Endodermal cell (in vitro differentiated cells): ENCODE measurements at regions not wholly inside any gene's neighbourhood (a gene's known extent, or its start where the extent isn't known, plus 50 kb on each side); places are given as distances from the start of the nearest gene placed in this dataset.

ENCODE experiments used
- DNase-seq: peaks from one replicate; pipeline ENCODE4 v3.0.0-alpha.2; 2017
- H3K27ac ChIP-seq: 2 replicates; pipeline ENCODE4 v1.5.1; 2013; ENCODE audit warnings: mild to moderate bottlenecking, low read depth, low read length, moderate library complexity
- H3K27me3 ChIP-seq: 2 replicates; pipeline ENCODE4 v1.6.1; 2013; ENCODE audit warnings: mild to moderate bottlenecking, low read length, moderate library complexity; ENCODE audit not compliant: insufficient read depth, control insufficient read depth, poor library complexity, severe bottlenecking
- H3K36me3 ChIP-seq: 2 replicates; pipeline ENCODE4 v1.7.0; 2013; ENCODE audit warnings: mild to moderate bottlenecking, low read length, moderate library complexity; ENCODE audit not compliant: control insufficient read depth, insufficient read depth
- H3K4me1 ChIP-seq: one replicate; pipeline ENCODE4 v1.7.0; 2013; ENCODE audit warnings: low read length; ENCODE audit not compliant: control insufficient read depth, insufficient read depth
- H3K4me3 ChIP-seq: 2 replicates; pipeline ENCODE4 v1.5.1; 2013; ENCODE audit warnings: mild to moderate bottlenecking, low read length, moderate library complexity
- H3K9ac ChIP-seq: 2 replicates; pipeline ENCODE4 v1.6.1; 2013; ENCODE audit warnings: mild to moderate bottlenecking, low read length, moderate library complexity; ENCODE audit not compliant: poor library complexity, severe bottlenecking; ENCODE audit errors: extremely low read depth
- H3K9me3 ChIP-seq: 2 replicates; pipeline ENCODE4 v1.6.1; 2013; ENCODE audit warnings: mild to moderate bottlenecking, low read length, moderate library complexity; ENCODE audit not compliant: control insufficient read depth
- H3K27ac Mint-ChIP-seq: 2 replicates; pipeline ENCODE4 v1.8.0; 2020; ENCODE audit warnings: mixed read lengths
- H3K27me3 Mint-ChIP-seq: 2 replicates; pipeline ENCODE4 v1.8.0; 2021; ENCODE audit warnings: mild to moderate bottlenecking, mixed read lengths; ENCODE audit not compliant: insufficient read depth
- H3K36me3 Mint-ChIP-seq: 2 replicates; pipeline ENCODE4 v1.8.0; 2020; ENCODE audit warnings: low read depth, mixed read lengths
- H3K4me1 Mint-ChIP-seq: 2 replicates; pipeline ENCODE4 v1.8.0; 2020; ENCODE audit warnings: mixed read lengths
- H3K4me3 Mint-ChIP-seq: 2 replicates; pipeline ENCODE4 v1.8.0; 2020; ENCODE audit warnings: mild to moderate bottlenecking, moderate library complexity, mixed read lengths
- H3K9me3 Mint-ChIP-seq: 2 replicates; pipeline ENCODE4 v1.8.0; 2020; ENCODE audit warnings: mild to moderate bottlenecking, mixed read lengths
- WGBS, 2 experiments: methylation state at CpG; one replicate each; pipeline versions ENCODE4 v1.1.5 to v1.1.7; 2013; ENCODE audit warnings: missing lambda C conversion rate in 2 of 2, mixed read lengths in 1 of 2; ENCODE audit not compliant: insufficient coverage in 1 of 2, insufficient read length in 1 of 2; 5-methylcytosine and 5-hydroxymethylcytosine counted together
- TF ChIP-seq, protein P1 (sequence below): fragments of 200-600 bp; sonication (generic); conservative IDR thresholded peaks from 2 replicates; pipeline ENCODE4 v1.5.0; 2021; ENCODE audit warnings: antibody characterized with exemption, mild to moderate bottlenecking

DNA sequence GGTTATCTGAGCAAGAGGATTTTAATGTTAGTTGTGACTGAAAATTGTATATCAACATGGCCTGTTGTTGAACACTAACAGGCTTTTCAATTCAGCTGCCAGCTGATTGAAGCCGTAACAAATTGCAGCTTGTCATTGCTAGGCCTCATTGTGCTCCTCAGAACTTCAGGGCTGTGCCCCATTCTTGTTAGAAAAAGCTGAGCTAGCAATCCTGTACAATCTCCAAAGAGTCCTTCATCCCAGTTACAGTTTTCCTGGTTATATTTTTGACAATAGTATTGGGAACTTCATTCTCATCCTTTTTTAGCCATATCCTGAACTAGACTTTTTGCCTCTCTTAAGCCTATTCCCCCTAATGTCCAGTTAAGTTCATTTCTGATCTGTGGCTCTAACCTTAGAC is 564.1 kb upstream of the ATXN7L3B start:
- H3K27me3 ChIP-seq, result no peaks in the 10 kb centered on the region
- no peak overlapping the region for H3K4me3 Mint-ChIP-seq
- no peaks in the 10 kb centered on the region for H3K36me3 Mint-ChIP-seq
- no peaks in the 10 kb centered on the region for H3K9me3 ChIP-seq
- DNase-seq, result no peak
- H3K9ac ChIP-seq, result no peak overlapping the region
- WGBS, 2 experiments, result 50 to 90% methylated on average over 1 of the region's 1 CpG
- H3K9me3 Mint-ChIP-seq, result peaks cover 10% of the 10 kb centered on the region
- no peak overlapping the region for H3K27ac Mint-ChIP-seq
- H3K27ac ChIP-seq, result no peak overlapping the region
- no peaks in the 10 kb centered on the region for H3K36me3 ChIP-seq
- H3K4me1 ChIP-seq, result no peaks in the 10 kb centered on the region
- no peak overlapping the region for H3K4me3 ChIP-seq
- TF ChIP-seq, protein P1, sequence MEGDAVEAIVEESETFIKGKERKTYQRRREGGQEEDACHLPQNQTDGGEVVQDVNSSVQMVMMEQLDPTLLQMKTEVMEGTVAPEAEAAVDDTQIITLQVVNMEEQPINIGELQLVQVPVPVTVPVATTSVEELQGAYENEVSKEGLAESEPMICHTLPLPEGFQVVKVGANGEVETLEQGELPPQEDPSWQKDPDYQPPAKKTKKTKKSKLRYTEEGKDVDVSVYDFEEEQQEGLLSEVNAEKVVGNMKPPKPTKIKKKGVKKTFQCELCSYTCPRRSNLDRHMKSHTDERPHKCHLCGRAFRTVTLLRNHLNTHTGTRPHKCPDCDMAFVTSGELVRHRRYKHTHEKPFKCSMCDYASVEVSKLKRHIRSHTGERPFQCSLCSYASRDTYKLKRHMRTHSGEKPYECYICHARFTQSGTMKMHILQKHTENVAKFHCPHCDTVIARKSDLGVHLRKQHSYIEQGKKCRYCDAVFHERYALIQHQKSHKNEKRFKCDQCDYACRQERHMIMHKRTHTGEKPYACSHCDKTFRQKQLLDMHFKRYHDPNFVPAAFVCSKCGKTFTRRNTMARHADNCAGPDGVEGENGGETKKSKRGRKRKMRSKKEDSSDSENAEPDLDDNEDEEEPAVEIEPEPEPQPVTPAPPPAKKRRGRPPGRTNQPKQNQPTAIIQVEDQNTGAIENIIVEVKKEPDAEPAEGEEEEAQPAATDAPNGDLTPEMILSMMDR, result no peak
- no peaks in the 10 kb centered on the region for H3K27me3 Mint-ChIP-seq
- H3K4me1 Mint-ChIP-seq, result no peaks in the 10 kb centered on the region

DNA sequence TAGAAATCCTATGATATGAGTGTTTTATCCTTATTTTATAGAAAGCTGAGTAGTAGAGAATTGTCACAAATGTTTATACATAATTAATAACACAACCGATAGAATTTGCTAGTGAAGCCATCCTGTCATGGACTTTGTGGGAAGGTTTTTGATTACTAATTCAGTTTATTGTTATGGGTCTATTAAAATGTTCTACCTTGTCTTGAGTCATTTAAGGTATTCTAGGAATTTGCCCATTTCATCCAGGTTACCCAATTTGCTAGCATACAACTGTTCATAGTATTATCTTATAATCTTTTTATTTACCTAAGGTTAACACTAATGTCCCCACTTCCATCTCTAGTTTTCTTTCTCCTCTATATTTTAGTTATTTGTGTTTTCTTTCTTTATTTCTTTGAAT is 553.1 kb upstream of the ATXN7L3B start:
- Mint-ChIP-seq H3K27ac (no peak overlapping the region), H3K36me3 (peaks cover 3% of the 10 kb centered on the region), H3K9me3 (peaks cover 4% of the 10 kb centered on the region), H3K4me3 (no peak overlapping the region), H3K27me3 (no peaks in the 10 kb centered on the region), H3K4me1 (no peaks in the 10 kb centered on the region)
- Histone ChIP-seq H3K36me3 (no peaks in the 10 kb centered on the region), H3K4me3 (no peak overlapping the region), H3K4me1 (no peaks in the 10 kb centered on the region), H3K9ac (no peak overlapping the region), H3K9me3 (no peaks in the 10 kb centered on the region), H3K27ac (no peak overlapping the region), H3K27me3 (no peaks in the 10 kb centered on the region)
- WGBS, 2 experiments, result no CpG with 5 or more reads among the region's 1 CpG
- TF ChIP-seq, protein P1, result no peak
- DNase-seq, result no peak

DNA sequence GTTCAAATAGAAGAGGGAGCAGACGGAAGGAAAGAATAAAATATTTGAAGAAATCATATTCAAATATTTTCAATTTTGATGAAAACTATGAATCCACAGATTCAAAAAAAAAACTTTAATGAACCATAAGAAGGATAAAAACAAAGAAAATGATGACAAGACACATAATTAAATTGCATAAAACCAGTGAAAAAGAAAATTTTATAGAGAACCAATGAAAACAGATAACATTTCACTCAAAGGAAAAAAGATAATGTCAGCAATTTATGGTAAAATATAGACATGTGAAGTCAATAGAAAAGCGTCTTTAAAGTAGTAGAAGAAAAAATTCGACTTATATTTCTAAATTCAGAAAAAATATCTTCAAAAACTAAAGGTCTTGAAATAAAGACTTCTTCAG is 546.5 kb upstream of the ATXN7L3B start:
- Mint-ChIP-seq H3K4me1 (no peaks in the 10 kb centered on the region), H3K36me3 (no peaks in the 10 kb centered on the region), H3K4me3 (no peak overlapping the region), H3K27me3 (no peaks in the 10 kb centered on the region), H3K27ac (no peak overlapping the region), H3K9me3 (no peaks in the 10 kb centered on the region)
- Histone ChIP-seq H3K4me3 (no peak overlapping the region), H3K9ac (no peak overlapping the region), H3K36me3 (no peaks in the 10 kb centered on the region), H3K27me3 (no peaks in the 10 kb centered on the region), H3K9me3 (no peaks in the 10 kb centered on the region), H3K27ac (no peak overlapping the region), H3K4me1 (no peaks in the 10 kb centered on the region)
- no CpG with 5 or more reads among the region's 3 CpGs for WGBS, 2 experiments
- TF ChIP-seq, protein P1, result no peak
- no peak for DNase-seq
